ENCODE measurements at regions not wholly inside any gene's neighbourhood (a gene's known extent, or its start where the extent isn't known, plus 50 kb on each side); places are given as distances from the start of the nearest gene placed in this dataset.

- no peak for DNase-seq
- no peaks in the 10 kb centered on the region for H3K36me3 Mint-ChIP-seq
- WGBS (ENCODE audit: insufficient coverage): 94% methylated on average over 16 of the region's 16 CpGs
- H3K4me3 ChIP-seq (replicated peaks in 1 of 3; ENCODE audit: low read depth in 2 of 3, low read length in 3 of 3): no peak overlapping the region
- H3K36me3 ChIP-seq (replicated peaks in 1 of 2; ENCODE audit: control insufficient read depth in 1 of 2, insufficient read depth in 2 of 2, low read length in 2 of 2): no peaks in the 10 kb centered on the region
- no peak overlapping the region for H3K4me2 ChIP-seq (replicated peaks; ENCODE audit: extremely low read depth, low read length, poor library complexity, severe bottlenecking)
- H3K4me1 Mint-ChIP-seq: peaks cover 36% of the 10 kb centered on the region
- H3K27me3 ChIP-seq (ENCODE audit: control insufficient read depth in 2 of 2, insufficient read depth in 2 of 2, low read length in 2 of 2): no peaks in the 10 kb centered on the region
- no peaks in the 10 kb centered on the region for H3K9me3 Mint-ChIP-seq
- H3K27ac ChIP-seq (ENCODE audit: low read depth in 1 of 2, low read length in 2 of 2): no peak overlapping the region
- TF ChIP-seq CTCF (IDR thresholded peaks at IDR 0.05): no peak
- peaks cover 27 to 32% of the 10 kb centered on the region in 2 donors for H3K4me1 ChIP-seq (ENCODE audit: control insufficient read depth in 1 of 2, insufficient read depth in 2 of 2, low read length in 2 of 2)
- intact Hi-C loops (cut with micrococcal nuclease): loop anchor here in 1 of 2 donors (5.0 kb wide), 1 partner anchor 97 kb away; the partner anchor contains the start of gene TMPO
- H3K79me2 ChIP-seq (ENCODE audit: insufficient read depth, low read length): no peaks in the 10 kb centered on the region
- H3K27ac Mint-ChIP-seq: peak overlapping the region in 1 of 7 donors; percentile 22
- H3K4me3 Mint-ChIP-seq: no peak overlapping the region
- H3K9me3 ChIP-seq (replicated peaks in 1 of 2; ENCODE audit: control insufficient read depth in 1 of 2, insufficient read depth in 1 of 2, low read length in 2 of 2): no peaks in the 10 kb centered on the region
- H2AFZ ChIP-seq (ENCODE audit: insufficient read depth, low read depth, low read length, poor library complexity, severe bottlenecking): no peak overlapping the region
- peaks cover 2 to 7% (median 7%) of the 10 kb centered on the region in 3 donors for H3K27me3 Mint-ChIP-seq (ENCODE audit: low read depth in 3 of 3)
- no peaks in the 10 kb centered on the region for H4K20me1 ChIP-seq (ENCODE audit: insufficient read depth, low read length)
- H3K9ac ChIP-seq (ENCODE audit: insufficient read depth, low read length, poor library complexity, severe bottlenecking): no peak overlapping the region
These were observed 95.5 kb upstream of the TMPO start for GRCh38 chr12:98419795-98420404.

GRCh38 chr12:98420461-98420860, 94.9 kb upstream of the TMPO start:
- H3K4me3 ChIP-seq (replicated peaks in 1 of 3; ENCODE audit: low read depth in 2 of 3, low read length in 3 of 3): no peak overlapping the region

More at GRCh38 chr12:98420461-98420860, 94.9 kb upstream of the TMPO start:
- no peaks in the 10 kb centered on the region for H3K9me3 ChIP-seq (replicated peaks in 1 of 2; ENCODE audit: control insufficient read depth in 1 of 2, insufficient read depth in 1 of 2, low read length in 2 of 2)
- H3K79me2 ChIP-seq (ENCODE audit: insufficient read depth, low read length): no peaks in the 10 kb centered on the region
- H3K27ac ChIP-seq (ENCODE audit: low read depth in 1 of 2, low read length in 2 of 2): no peak overlapping the region
- no peaks in the 10 kb centered on the region for H4K20me1 ChIP-seq (ENCODE audit: insufficient read depth, low read length)
- DNase-seq: no peak
- no peak overlapping the region for H2AFZ ChIP-seq (ENCODE audit: insufficient read depth, low read depth, low read length, poor library complexity, severe bottlenecking)
- H3K27ac Mint-ChIP-seq: no peak overlapping the region
- no CpG with 5 or more reads among the region's 6 CpGs for WGBS (ENCODE audit: insufficient coverage)
- H3K4me1 Mint-ChIP-seq: peaks cover 38% of the 10 kb centered on the region
- no peaks in the 10 kb centered on the region for H3K9me3 Mint-ChIP-seq
- H3K4me1 ChIP-seq (ENCODE audit: control insufficient read depth in 1 of 2, insufficient read depth in 2 of 2, low read length in 2 of 2): peaks cover 27 to 36% of the 10 kb centered on the region in 2 donors
- H3K9ac ChIP-seq (ENCODE audit: insufficient read depth, low read length, poor library complexity, severe bottlenecking): no peak overlapping the region
- H3K36me3 Mint-ChIP-seq: no peaks in the 10 kb centered on the region
- peaks cover 2 to 7% (median 7%) of the 10 kb centered on the region in 3 donors for H3K27me3 Mint-ChIP-seq (ENCODE audit: low read depth in 3 of 3)
- no peak for TF ChIP-seq CTCF (IDR thresholded peaks at IDR 0.05)
- H3K27me3 ChIP-seq (ENCODE audit: control insufficient read depth in 2 of 2, insufficient read depth in 2 of 2, low read length in 2 of 2): no peaks in the 10 kb centered on the region
- H3K4me3 Mint-ChIP-seq: no peak overlapping the region
- no peaks in the 10 kb centered on the region for H3K36me3 ChIP-seq (replicated peaks in 1 of 2; ENCODE audit: control insufficient read depth in 1 of 2, insufficient read depth in 2 of 2, low read length in 2 of 2)
- intact Hi-C loops (cut with micrococcal nuclease): loop anchor here in 1 of 2 donors (5.0 kb wide), 1 partner anchor 97 kb away; the partner anchor contains the start of gene TMPO
- no peak overlapping the region for H3K4me2 ChIP-seq (replicated peaks; ENCODE audit: extremely low read depth, low read length, poor library complexity, severe bottlenecking)
